IPS-18c (cell line): ENCODE measurements at regions not wholly inside any gene's neighbourhood (a gene's known extent, or its start where the extent isn't known, plus 50 kb on each side); places are given as distances from the start of the nearest gene placed in this dataset.
"Not testable (repeated sequence)": the region's sequence is repeated elsewhere in the genome, so short reads cannot be mapped to it uniquely, and the experiment has no call there.

Source experiments
- H3K4me3 ChIP-seq: 2 replicates; pipeline ENCODE4 v1.7.0; 2013; ENCODE audit warnings: low read depth, mild to moderate bottlenecking, low read length, moderate library complexity; ENCODE audit not compliant: insufficient read depth
- H3K9me3 ChIP-seq: one replicate; pipeline ENCODE4 v1.6.1; 2013; ENCODE audit warnings: mild to moderate bottlenecking, low read length, moderate library complexity; ENCODE audit not compliant: control insufficient read depth, insufficient read depth

DNA sequence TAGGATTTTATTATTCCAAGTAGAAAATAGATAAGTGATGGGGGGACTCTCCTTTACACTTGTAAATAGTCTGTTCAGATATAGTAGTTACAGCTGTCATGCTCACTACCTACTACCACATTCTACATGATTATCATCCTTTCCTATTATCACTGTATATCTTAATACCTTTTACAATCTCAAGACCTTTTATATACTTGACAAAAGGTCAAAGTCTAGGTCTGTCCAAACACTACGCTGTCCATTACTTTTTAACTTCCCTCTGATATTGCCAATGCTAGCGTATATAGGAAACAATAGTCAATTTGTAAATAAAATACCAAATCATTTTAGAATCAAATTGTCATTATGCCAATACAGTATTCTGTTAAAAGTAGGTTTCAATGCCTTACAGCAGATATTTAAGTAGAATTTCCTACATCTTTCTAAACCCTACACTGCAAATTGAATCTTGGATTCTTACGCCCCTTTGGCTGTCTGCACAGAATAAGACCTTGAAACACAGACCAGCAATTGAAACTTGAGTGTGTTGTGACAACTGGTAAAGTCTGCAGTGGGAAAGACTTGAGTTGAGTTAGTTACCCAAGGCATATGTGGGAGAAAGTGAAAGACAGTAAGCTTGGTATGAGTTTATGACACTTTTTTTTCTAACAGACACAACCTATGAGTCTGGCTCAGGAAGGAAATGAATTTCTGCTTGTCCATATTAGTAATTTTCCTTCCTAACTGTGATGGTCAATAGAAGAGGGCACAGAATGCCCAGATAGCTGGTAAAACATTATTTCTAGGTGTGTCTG, 827.6 kb upstream of the ACO1 start:
- H3K4me3 ChIP-seq: no peak overlapping the region
- H3K9me3 ChIP-seq: no peaks in the 10 kb centered on the region

DNA sequence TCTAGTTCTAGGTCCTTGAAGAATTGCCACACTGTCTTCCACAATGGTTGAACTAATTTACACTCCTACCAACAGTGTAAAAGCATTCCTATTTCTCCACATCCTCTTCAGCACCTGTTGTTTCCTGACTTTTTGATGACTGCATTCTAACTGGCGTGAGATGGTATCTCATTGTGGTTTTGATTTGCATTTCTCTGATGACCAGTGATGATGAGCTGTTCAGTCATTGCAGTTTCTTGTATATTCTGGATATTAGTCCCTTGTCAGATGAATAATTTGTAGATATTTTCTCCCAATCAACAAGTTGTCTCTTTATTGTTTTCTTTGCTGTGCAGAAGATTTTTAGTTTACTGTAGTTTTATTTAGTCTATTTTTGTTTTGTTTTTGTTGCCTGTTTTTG, 812.3 kb upstream of the ACO1 start:
- not testable (repeated sequence) for H3K9me3 ChIP-seq, H3K4me3 ChIP-seq

DNA sequence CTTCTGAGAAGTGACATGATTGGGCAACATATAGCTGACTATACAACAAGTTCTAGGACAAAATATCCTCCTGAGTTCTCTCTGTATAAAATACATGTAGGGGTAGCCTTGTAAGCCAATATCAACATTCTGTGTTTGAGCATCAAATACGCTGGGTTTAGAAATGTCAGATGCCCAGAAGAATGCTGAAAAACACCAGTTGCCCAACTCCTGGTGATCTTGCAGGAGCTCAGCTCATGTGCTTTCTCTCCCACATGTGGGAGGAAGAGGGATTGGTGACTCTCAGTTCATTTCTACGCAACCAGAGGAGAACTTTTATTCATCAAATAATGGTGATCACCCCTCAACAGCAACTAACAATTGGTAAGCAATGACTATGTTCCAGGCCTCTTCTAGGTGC, 810.9 kb upstream of the ACO1 start:
- H3K9me3 ChIP-seq: no peaks in the 10 kb centered on the region
- H3K4me3 ChIP-seq: no peak overlapping the region

DNA sequence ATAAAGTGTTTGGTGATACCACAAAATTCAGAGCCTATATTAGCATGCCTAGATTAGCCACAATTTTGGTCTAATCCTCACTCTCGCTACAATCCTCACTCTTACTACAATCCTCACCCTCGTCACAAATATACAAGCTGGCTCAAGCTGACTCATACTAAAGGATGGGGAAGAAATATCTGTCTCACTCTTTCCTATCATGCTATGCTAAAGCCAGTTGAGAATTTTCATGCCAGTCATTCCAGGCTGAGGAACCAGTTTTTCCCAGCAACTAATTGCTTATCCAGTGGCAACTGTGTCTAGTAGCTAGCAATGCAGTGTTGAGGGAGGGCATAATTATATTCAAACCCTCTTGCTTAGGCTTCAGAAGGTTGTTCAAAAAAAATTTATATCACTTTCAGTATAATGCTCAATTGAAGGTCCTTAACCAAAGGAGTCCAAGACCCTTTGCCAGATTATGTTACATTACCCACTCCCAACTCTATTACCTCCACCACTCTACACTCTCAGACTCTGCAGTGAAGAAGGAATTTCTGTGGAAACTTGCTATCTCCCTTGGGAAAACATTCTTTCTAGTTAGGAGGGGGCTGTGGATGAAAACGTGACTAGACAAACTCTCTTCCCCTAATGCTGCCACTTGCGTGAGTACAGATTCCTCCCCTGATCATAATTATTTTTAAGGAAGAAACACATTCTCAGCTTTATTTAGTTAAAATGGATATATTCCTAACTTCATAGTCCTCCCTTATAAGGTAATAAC, 810.3 kb upstream of the ACO1 start:
- H3K4me3 ChIP-seq: no peak overlapping the region

DNA sequence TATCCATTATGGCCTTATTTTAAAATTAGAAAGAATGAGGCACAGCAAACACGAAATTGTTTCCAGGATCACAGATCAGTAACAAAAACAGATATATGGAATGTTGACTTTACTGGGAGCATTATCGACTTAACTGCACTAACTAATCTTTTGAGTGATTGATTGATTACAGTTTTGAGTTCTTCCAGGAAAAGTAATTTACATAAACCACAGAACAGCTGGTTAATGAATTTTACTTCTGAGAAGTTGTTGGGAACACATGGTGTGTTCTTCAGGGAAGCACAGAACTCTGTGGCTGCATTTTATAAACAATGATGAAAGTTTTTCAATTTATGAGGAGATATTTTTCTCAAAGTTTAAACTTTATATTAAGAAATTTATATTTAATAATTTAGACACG, 802.4 kb upstream of the ACO1 start:
- H3K4me3 ChIP-seq: no peak overlapping the region
- H3K9me3 ChIP-seq: no peaks in the 10 kb centered on the region

More for the DNA sequence above, 810.3 kb upstream of the ACO1 start:
- H3K9me3 ChIP-seq: no peaks in the 10 kb centered on the region

DNA sequence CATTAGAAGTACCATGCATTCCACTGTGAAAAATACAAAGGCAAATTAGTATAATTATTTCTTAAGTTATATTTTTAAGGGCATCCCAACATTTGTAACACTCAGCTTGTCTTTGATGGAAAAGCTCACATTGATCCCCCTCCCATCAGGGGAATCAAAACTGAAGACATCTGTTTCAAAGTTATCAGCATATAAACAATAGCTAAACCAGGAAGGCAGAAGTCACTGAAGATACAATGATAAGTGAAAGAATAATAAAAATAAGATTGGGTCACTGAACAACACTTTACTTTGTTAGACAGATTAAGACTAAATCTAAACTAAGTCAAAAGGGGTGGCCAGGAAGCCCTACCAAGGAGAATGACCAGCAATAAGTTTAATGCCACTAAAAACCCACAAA, 801.9 kb upstream of the ACO1 start:
- H3K4me3 ChIP-seq: no peak overlapping the region
- H3K9me3 ChIP-seq: no peaks in the 10 kb centered on the region

DNA sequence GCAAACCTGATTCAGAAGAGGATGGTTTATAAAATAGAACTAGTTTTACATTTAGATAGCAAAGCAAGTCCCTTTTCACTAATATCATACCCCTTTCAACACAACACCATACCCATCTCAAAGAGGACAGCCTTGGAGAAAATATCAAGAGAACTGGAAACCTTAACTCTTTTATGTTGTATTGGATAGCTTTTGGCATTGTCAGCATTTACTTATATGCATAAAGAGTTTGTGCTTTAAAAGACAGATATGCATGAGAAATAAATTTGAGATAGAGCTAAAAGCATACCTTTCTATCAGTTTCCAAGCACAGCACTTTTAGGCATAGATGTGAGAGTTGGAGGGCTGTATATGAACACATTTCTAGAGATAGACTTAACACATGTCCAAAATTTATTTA, 799.3 kb upstream of the ACO1 start:
- H3K4me3 ChIP-seq: no peak overlapping the region
- H3K9me3 ChIP-seq: no peaks in the 10 kb centered on the region

DNA sequence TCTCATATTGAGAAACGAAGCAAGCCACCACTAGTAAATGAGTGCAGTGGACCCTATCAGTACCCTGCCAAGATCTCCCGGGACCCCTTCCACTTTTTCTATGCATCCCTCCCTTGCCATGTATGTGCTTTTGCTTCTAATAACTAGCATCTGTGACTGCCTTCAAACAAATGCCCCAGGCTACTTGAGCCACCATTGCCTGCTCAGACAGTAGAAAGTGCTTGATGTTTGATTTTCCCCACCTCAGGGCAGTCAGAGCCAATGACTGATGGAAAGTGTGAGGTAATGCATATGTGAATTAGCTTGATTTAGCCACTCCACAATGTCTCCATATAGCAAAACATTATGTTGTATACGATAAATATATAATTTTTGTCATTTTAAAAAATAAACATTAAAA, 797.3 kb upstream of the ACO1 start:
- Histone ChIP-seq H3K9me3 (no peaks in the 10 kb centered on the region), H3K4me3 (no peak overlapping the region)

DNA sequence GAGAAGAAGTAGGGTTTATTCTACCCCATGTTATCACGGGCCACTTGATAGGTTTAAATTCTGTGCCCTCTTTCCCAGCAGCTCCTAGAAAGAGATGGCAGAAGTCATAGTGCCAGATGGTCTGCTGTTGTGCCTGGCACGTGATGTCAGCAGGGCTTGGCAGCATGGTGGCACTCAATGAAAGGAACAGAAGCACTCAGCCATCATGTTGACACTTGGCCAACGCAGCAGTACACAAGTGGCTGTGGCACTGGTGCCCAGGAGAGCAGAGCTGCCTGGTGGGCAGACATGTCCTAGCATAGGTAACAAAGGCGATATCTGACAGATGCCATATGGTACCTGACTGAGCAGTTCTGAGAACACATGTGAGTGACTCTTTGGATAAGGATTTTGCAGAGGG, 796.4 kb upstream of the ACO1 start:
- no peaks in the 10 kb centered on the region for H3K9me3 ChIP-seq
- no peak overlapping the region for H3K4me3 ChIP-seq

DNA sequence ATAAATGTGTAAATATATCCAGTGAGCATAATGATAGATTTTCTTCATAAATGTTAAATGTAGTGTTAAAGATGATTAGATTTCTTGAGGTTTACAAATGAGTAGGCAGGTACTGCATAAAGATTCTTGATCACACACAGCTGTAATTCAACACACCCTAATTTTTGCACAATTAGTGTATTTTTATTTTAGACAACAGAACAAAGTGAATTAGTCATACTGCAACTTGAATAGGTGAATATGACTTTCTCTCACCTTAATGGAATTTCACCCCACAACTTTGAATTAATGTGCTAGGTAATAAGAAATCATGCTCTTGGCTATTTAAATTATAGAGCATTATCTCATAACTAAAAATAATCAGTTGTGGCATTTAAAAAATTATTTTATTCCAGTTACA, 795.7 kb upstream of the ACO1 start:
- Histone ChIP-seq H3K9me3 (no peaks in the 10 kb centered on the region), H3K4me3 (no peak overlapping the region)

DNA sequence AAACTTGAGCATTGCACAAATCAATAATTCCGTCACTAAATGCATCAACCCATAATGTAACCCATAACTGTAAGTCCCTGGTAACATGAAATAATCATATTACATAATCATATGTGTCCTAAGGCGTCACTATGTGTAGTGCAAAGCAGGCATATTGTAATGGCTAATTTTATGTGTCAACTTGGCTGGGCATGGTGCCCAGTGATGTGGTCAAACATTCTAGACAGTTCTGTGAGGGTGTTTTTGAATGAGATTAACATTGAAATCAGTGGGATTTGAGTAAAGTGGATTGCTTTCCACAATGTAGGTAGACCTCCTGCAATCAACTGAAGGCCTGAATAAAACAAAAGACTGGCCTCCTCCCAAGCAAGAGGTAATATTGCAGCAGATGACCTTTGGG, 794.4 kb upstream of the ACO1 start:
- Histone ChIP-seq H3K4me3 (no peak overlapping the region), H3K9me3 (no peaks in the 10 kb centered on the region)

DNA sequence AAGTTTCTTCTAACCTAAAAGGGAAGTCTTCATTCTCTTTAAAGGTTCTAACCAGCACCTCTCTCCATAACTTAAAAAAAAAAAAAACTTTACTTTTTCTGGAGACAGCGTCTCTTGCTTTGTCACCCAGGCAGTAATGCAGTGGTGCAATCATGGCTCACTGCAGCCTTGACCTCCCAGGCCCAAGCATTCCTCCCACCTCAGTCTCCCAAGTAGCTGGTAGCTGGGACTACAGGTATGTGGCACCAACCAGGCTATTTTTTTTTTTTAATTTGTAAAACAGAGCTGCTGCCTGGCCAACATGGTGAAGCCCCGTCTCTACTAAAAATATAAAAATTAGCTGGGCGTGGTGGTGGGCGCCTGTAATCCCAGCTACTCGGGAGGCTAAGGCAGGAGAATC, 787.4 kb upstream of the ACO1 start:
- H3K4me3 ChIP-seq, H3K9me3 ChIP-seq: not testable (repeated sequence)

DNA sequence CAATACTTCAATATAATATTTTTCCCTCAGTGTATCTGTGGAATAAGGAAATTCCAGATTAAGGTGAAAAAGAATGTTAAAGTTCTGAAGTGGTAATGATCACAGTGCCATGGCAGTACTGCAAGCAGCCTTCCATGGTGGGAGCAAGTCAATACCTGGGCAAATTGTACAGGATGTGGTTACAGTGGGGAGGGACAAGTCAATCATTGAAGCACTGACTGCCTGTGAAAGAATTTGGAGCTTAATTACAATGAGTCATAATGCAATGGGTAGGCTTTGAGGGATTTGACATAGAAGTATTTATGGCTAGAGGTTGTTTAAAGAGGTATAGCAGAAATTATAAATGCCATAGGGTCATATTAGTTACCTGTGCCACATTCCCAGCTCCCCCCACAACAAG, 786.5 kb upstream of the ACO1 start:
- no peak overlapping the region for H3K4me3 ChIP-seq
- H3K9me3 ChIP-seq: no peaks in the 10 kb centered on the region

DNA sequence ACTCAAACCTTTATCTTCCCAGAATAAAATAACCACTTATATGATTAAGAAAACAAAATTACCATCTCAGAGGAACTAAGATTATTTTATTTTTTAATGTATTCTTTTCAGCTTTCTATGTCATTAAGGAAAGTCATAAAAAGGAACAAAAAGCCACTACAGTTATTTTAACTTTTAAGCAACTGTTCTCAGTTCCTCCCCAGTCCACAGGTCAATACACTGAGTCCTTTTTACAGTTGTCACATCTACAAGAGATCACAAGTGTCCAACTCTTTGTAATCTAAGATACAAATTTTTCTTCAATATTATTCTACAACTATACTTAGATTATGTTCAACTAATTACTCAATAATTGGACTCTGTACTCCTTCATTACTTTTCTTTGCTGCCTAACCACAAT, 782.8 kb upstream of the ACO1 start:
- no peak overlapping the region for H3K4me3 ChIP-seq
- no peaks in the 10 kb centered on the region for H3K9me3 ChIP-seq

DNA sequence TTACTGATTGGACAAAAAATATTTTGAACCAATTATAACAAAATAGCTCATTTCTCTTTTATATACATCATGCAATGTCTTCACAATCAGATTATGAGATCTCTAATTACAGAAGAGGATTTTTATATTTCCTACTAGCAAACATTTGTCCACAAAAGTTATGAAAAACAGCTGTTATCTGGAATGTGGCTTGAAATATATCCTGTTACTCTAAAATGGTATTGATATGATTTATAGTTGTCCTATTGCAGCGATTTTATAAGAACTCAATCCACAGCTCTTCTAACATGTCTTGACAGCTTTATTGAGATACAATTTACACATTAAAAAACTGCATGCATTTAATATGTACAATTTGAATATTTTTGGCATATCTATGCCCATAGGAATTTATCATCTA, 779.9 kb upstream of the ACO1 start:
- Histone ChIP-seq H3K9me3 (no peaks in the 10 kb centered on the region), H3K4me3 (no peak overlapping the region)

DNA sequence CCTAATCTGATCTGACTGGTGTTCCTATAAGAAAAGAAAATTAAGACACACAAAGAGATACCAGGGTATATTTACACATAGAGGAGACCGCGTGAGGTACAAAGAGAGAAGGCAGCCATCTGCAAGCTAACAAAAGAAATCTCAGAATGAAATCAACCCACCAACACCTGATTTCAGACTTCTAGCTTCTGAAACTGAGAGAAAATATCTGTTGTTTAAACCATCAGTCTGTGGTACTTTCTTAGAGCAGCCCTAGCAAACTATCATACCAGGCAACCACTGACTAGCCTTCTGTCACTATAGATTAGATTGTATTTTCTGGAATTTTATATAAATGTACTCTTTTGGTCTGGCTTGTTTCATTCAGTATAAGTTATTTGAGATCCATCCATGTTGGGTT, 779.3 kb upstream of the ACO1 start:
- no peaks in the 10 kb centered on the region for H3K9me3 ChIP-seq
- no peak overlapping the region for H3K4me3 ChIP-seq

DNA sequence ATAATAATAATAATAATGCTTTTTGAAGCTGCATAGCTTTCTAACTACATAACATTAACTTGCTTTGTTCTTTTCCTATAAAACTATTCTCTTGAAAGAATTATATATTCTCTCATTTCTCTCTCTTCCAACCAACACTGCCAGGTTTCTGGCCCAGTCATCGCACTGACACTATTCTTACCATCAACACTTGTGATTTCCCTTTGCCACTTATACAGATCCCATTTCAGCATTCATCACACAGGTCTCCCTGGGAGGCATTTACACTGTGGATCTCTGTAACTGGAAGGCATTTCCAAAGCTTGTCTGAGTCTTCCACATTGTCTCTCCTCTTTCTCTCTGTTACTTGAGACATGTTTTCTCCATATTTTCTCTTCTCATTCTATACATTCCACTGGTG, 777.8 kb upstream of the ACO1 start:
- Histone ChIP-seq H3K4me3 (no peak overlapping the region), H3K9me3 (no peaks in the 10 kb centered on the region)

DNA sequence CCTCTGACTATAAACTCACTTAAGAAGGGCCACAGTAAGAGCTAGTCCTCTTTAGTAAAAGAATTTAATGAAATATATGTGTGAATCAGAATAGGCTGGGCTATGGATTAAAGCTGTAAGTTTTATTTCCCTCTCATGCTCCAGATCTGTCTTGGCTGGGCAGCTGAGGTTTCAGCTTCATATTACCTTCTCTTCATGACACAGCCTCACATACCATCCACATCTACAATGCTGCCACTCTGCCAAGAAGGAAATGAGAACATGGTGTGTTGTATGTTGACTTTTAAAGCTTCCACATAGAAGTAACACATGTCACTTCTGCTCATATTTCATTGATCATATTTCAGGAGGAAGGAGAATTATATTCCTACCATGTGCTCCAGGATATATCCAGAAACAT, 776.0 kb upstream of the ACO1 start:
- Histone ChIP-seq H3K4me3 (no peak overlapping the region), H3K9me3 (no peaks in the 10 kb centered on the region)

DNA sequence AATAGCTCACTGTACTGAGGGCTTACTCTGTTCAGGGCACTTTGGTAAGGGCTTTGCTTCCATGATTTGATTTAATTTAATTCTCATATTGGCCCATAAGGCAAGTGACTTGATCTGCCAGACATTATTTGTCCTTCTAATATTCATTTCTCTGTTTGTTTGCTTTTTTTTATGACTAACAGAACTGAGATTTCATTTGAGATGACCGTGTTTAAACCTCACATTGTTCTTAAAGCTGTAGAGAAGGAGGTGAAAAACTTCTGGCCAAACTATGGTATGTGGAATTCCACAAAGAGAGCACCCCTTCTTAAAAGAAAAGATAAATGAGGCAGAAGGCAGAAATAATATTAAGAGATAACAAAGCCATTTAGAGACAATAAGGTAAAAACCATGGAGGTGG, 775.6 kb upstream of the ACO1 start:
- Histone ChIP-seq H3K9me3 (no peaks in the 10 kb centered on the region), H3K4me3 (no peak overlapping the region)
